Gastroesophageal sphincter (tissue), 4 donors: ENCODE measurements at regions not wholly inside any gene's neighbourhood (a gene's known extent, or its start where the extent isn't known, plus 50 kb on each side); places are given as distances from the start of the nearest gene placed in this dataset.

Source experiments
- ATAC-seq: fragments of 150-250 bp; one replicate; pipeline ENCODE4 v1.9.1; 2016; ENCODE audit warnings: mild to moderate bottlenecking, moderate library complexity
- H3K27ac ChIP-seq, 4 donors: fragments of 200-600 bp; sonication (generic) in 3 of 4; 1 replicate in 3 of 4; 2 replicates in 1 of 4; pipeline ENCODE4 v1.5.1; 2016 to 2019
- H3K27me3 ChIP-seq: fragments of 200-600 bp; sonication (generic); one replicate; pipeline ENCODE4 v1.5.1; 2019
- H3K36me3 ChIP-seq, 2 donors: fragments of 200-600 bp; sonication (generic); one replicate each; pipeline ENCODE4 v1.5.1; 2019; ENCODE audit warnings: control low read depth in 1 of 2
- H3K4me1 ChIP-seq, 3 donors: fragments of 200-600 bp; sonication (generic); 1 replicate in 2 of 3; 2 replicates in 1 of 3; pipeline ENCODE4 v1.5.1; 2016 to 2019; ENCODE audit warnings: control low read depth in 2 of 3
- H3K4me3 ChIP-seq, 2 donors: fragments of 200-600 bp; sonication (generic); one replicate each; pipeline ENCODE4 v1.5.1; 2019; ENCODE audit warnings: mild to moderate bottlenecking in 1 of 2, moderate library complexity in 1 of 2
- H3K9me3 ChIP-seq, 3 donors: fragments of 200-600 bp; sonication (generic); one replicate each; pipeline ENCODE4 v1.5.1; 2017 to 2019; ENCODE audit warnings: control low read depth in 2 of 3
- EP300 ChIP-seq: sonication (generic); formaldehyde crosslinking; IDR thresholded peaks from one replicate; pipeline ENCODE4 v1.6.1; 2017; ENCODE audit warnings: antibody characterized with exemption, mild to moderate bottlenecking
- POLR2A ChIP-seq, 2 donors: fragments of 450-650 bp; IDR thresholded peaks; one replicate each; pipeline ENCODE4 v1.6.1; 2017; ENCODE audit warnings: antibody characterized with exemption in 2 of 2, mild to moderate bottlenecking in 2 of 2, moderate library complexity in 1 of 2
- POLR2AphosphoS5 ChIP-seq: sonication (generic); formaldehyde crosslinking; IDR thresholded peaks from one replicate; pipeline ENCODE4 v1.6.1; 2017; ENCODE audit warnings: antibody characterized with exemption
- WGBS, 2 donors: methylation state at CpG; one replicate each; pipeline ENCODE4 v1.1.5; 2018; ENCODE audit warnings: low coverage in 1 of 2; 5-methylcytosine and 5-hydroxymethylcytosine counted together
- TF ChIP-seq, protein P1 (sequence below), 4 experiments: fragments of 200-600 bp in 2 of 4; fragments of 450-650 bp in 2 of 4; sonication (generic) in 1 of 4; IDR thresholded peaks; one replicate each; pipeline ENCODE4 v1.5.1; 2017 to 2019; ENCODE audit warnings: antibody characterized with exemption in 4 of 4, mild to moderate bottlenecking in 2 of 4, moderate library complexity in 2 of 4

DNA sequence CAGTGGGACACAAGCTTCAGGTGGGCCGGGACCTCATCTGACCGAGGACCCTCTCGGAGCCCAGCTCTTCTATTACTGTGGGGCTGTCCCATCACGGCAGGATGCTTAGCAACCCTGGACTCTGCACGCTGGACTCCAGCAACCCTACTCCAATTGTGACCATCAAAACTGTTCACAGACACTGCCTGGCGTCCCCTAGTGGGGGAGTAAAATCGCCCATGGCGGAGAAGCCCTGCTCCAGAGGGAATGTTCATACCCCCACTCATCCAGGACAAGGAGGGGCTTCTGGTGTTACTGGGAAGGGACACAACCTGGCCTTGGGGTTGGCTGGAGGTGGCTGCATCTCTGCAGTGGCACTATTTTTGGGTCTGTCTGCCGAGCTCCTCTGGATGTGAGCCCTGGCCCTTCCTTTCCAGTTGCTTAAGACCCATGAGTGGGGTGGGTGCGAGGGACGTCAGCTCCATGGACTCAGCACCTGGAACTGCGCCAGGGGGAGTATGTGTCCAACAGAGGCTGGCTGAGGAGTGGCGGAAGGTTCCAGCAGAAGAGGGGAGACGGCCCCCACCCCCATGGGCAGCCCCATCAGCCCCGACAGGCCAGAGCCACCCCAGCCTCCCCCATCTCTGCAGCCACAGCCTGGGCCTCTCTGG lies 103.8 kb downstream of the RFLNA start:
- peaks cover 7 to 96% (median 71%) of the 10 kb centered on the region in 3 donors for H3K4me1 ChIP-seq
- H3K4me3 ChIP-seq, result no peak overlapping the region
- peak; percentile 67 for ATAC-seq

DNA sequence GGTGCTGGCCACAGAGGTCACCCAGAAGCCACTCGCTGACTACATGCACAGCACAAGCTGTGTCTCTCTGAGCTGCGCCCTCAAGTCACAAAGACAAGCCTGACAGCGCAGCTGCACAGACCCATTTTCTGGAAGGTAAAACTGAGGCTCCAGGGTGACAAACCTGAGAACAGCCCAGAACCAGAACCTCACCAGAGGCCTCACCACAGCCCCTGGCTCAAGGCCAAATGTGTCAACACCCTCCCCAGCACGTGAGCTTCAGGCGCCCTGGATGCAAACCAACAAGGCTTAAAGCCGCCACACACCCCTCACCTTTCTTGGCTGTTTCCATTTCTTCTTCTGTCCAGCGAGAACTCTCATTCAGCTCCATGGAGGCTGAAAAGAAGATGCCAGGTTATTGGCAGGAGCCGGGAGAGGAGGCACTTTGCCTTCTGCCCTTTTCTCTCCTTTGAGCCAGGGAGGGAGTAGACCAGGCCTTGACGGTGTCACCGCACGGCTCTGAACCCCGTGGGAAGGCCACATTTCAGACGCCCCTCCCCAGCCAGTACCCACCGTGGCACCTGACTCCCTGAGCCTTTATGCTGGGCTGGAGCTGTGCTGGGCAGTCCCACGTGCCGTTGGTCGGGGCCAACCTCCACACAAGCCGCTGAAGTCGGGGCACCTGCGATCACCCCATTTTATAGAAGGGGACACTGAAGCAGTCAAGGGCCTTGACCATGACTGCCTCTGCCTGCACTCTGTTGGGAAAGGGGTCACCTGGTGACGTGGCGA lies 103.1 kb downstream of the RFLNA start:
- Histone ChIP-seq H3K27ac (peak overlapping the region in 3 of 4 donors; percentile 91 to 98 (median 98)), H3K36me3 (peaks cover 0 to 72% of the 10 kb centered on the region in 2 donors), H3K4me1 (peaks cover 10 to 96% (median 72%) of the 10 kb centered on the region in 3 donors), H3K9me3 (no peaks in the 10 kb centered on the region), H3K27me3 (no peaks in the 10 kb centered on the region), H3K4me3 (no peak overlapping the region)
- no peak for ATAC-seq
- TF ChIP-seq POLR2AphosphoS5 (peak; percentile 69), POLR2A (IDR thresholded peaks at IDR 0.05) (no peak)
- WGBS, 2 donors, result 20 to 50% methylated on average over 1 to 2 of the region's 22 CpGs

More for the DNA sequence above, 103.8 kb downstream of the RFLNA start:
- Histone ChIP-seq H3K36me3 (peaks cover 0 to 72% of the 10 kb centered on the region in 2 donors), H3K9me3 (no peaks in the 10 kb centered on the region), H3K27ac (peak overlapping the region; percentile 11 to 98 (median 94)), H3K27me3 (no peaks in the 10 kb centered on the region)
- WGBS, 2 donors, result 88% methylated on average over 3 of the region's 15 CpGs; no CpG with 5 or more reads in 1 of the 2 donors
- no peak for TF ChIP-seq EP300
- TF ChIP-seq POLR2A (IDR thresholded peaks at IDR 0.05), result no peak
- TF ChIP-seq, protein P1, sequence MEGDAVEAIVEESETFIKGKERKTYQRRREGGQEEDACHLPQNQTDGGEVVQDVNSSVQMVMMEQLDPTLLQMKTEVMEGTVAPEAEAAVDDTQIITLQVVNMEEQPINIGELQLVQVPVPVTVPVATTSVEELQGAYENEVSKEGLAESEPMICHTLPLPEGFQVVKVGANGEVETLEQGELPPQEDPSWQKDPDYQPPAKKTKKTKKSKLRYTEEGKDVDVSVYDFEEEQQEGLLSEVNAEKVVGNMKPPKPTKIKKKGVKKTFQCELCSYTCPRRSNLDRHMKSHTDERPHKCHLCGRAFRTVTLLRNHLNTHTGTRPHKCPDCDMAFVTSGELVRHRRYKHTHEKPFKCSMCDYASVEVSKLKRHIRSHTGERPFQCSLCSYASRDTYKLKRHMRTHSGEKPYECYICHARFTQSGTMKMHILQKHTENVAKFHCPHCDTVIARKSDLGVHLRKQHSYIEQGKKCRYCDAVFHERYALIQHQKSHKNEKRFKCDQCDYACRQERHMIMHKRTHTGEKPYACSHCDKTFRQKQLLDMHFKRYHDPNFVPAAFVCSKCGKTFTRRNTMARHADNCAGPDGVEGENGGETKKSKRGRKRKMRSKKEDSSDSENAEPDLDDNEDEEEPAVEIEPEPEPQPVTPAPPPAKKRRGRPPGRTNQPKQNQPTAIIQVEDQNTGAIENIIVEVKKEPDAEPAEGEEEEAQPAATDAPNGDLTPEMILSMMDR (IDR thresholded peaks at IDR 0.05), result peak in 2 of 4 experiments; percentile 25 to 35
- TF ChIP-seq POLR2AphosphoS5, result peak; percentile 68

GRCh38 chr12:124397399-124397679 lies 102.4 kb downstream of the RFLNA start:
- Histone ChIP-seq H3K4me3 (no peak overlapping the region), H3K27ac (peak overlapping the region; percentile 57 to 98 (median 94)), H3K27me3 (no peaks in the 10 kb centered on the region), H3K4me1 (peaks cover 10 to 96% (median 74%) of the 10 kb centered on the region in 3 donors), H3K36me3 (peaks cover 0 to 69% of the 10 kb centered on the region in 2 donors), H3K9me3 (no peaks in the 10 kb centered on the region)
- TF ChIP-seq POLR2A (IDR thresholded peaks at IDR 0.05) (no peak), POLR2AphosphoS5 (no peak), EP300 (no peak)
- TF ChIP-seq, protein P1 (IDR thresholded peaks at IDR 0.05), result no peak
- WGBS, 2 donors, result 60% methylated on average over 2 of the region's 7 CpGs; no CpG with 5 or more reads in 1 of the 2 donors
- no peak for ATAC-seq

DNA sequence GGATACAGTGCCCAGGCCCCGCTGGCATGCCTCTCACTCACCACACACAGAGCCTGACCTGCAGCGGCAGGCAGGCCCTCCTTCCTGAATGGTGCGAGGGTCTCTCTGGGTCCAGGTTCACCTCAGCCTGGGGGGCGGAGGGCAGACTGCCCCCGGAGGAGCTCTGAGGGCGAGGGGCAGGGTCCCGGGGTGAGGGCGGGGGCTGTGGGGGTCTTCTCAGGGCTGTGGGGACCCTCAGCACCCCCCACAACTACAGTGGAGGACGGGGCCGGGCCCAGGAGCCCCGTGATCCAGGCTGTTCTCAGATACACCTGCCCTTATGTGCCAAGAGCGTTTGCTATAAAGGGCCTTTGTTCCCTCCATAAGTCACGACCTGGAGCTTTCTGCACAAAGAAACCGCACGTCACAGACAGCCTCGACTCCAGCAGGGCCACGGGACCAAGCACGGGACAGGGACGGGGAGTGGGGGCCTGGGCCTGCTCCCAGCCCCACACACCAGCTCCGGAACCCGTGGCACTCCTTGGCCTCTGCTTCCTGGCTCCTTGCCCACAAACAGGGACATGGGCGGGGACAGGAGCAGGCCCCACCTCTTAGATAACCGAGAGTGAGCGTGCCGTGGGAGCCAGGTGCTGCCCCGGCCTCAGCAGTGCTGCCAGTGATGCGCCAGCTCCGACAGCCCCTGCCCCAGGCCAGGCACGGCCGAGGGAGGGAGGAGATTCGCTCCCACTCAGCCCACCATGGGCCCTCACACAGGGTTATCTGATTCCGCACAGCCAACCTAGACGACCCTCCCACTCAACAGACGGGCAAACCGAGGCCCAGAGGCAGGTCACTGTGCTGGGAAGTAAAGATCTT lies 101.9 kb downstream of the RFLNA start:
- TF ChIP-seq, protein P1 (IDR thresholded peaks at IDR 0.05), result no peak
- TF ChIP-seq POLR2A (IDR thresholded peaks at IDR 0.05) (no peak), POLR2AphosphoS5 (no peak), EP300 (no peak)
- ATAC-seq, result no peak
- Histone ChIP-seq H3K36me3 (peaks cover 0 to 63% of the 10 kb centered on the region in 2 donors), H3K4me3 (no peak overlapping the region), H3K4me1 (peaks cover 10 to 96% (median 79%) of the 10 kb centered on the region in 3 donors), H3K27ac (peak overlapping the region; percentile 57 to 98 (median 94)), H3K9me3 (no peaks in the 10 kb centered on the region), H3K27me3 (no peaks in the 10 kb centered on the region)
- WGBS, 2 donors, result no CpG with 5 or more reads among the region's 35 CpGs

DNA sequence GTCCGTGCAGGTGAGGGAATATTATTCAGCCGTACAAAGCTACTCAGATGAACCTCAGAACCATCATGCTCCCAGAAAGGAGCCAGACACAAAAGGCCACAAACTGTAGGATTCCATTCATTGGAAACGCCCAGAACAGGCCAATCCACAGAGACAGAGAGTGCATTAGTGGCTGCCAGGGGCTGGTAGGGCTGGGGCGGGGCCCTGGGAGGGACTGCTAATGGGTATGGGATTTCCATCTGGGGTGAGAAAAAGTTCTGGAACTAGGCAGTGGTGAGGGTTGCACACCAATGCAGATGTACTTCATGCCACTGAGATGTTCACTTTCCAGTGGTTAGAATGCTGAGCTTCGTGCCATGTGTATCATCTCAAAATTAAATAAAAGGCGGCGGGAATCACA lies 101.1 kb downstream of the RFLNA start:
- 67 to 71% methylated on average over 2 to 5 of the region's 7 CpGs for WGBS, 2 donors
- no peaks in the 10 kb centered on the region for H3K27me3 ChIP-seq
- no peak overlapping the region for H3K4me3 ChIP-seq
- H3K27ac ChIP-seq, result peak overlapping the region; percentile 57 to 98 (median 94)
- no peak for ATAC-seq
- peaks cover 0 to 57% of the 10 kb centered on the region in 2 donors for H3K36me3 ChIP-seq
- TF ChIP-seq EP300 (no peak), POLR2AphosphoS5 (no peak), POLR2A (IDR thresholded peaks at IDR 0.05) (no peak)
- TF ChIP-seq, protein P1 (IDR thresholded peaks at IDR 0.05), result no peak
- H3K4me1 ChIP-seq, result peaks cover 10 to 98% (median 84%) of the 10 kb centered on the region in 3 donors
- H3K9me3 ChIP-seq, result no peaks in the 10 kb centered on the region
